Loucy (cell line): ENCODE measurements at regions not wholly inside any gene's neighbourhood (a gene's known extent, or its start where the extent isn't known, plus 50 kb on each side); places are given as distances from the start of the nearest gene placed in this dataset.

ENCODE experiments used
- H2AFZ ChIP-seq: fragments of 200-600 bp; sonication (generic); 2 replicates; pipeline ENCODE4 v1.6.0; 2016; ENCODE audit warnings: antibody characterized with exemption, mild to moderate bottlenecking, low read length, moderate library complexity
- H3F3A ChIP-seq: fragments of 200-600 bp; 2 replicates; pipeline ENCODE4 v1.6.0; 2016; ENCODE audit warnings: antibody characterized with exemption, low read depth, mild to moderate bottlenecking
- H3K27me3 ChIP-seq: fragments of 200-600 bp; sonication (generic); 2 replicates; pipeline ENCODE4 v1.6.1; 2014; ENCODE audit warnings: low read length, mild to moderate bottlenecking; ENCODE audit not compliant: insufficient read depth, poor library complexity, severe bottlenecking
- H3K36me3 ChIP-seq: fragments of 200-600 bp; sonication (generic); 2 replicates; pipeline ENCODE4 v1.6.1; 2016; ENCODE audit warnings: low read length; ENCODE audit not compliant: insufficient read depth
- H3K4me1 ChIP-seq: fragments of 200-600 bp; sonication (generic); 2 replicates; pipeline ENCODE4 v1.5.1; 2014; ENCODE audit warnings: low read length, mild to moderate bottlenecking; ENCODE audit not compliant: insufficient read depth, poor library complexity, severe bottlenecking
- H3K4me2 ChIP-seq: fragments of 200-600 bp; sonication (generic); 2 replicates; pipeline ENCODE4 v1.6.0; 2014; ENCODE audit warnings: antibody characterized with exemption, low read length, low read depth, mild to moderate bottlenecking; ENCODE audit not compliant: poor library complexity, severe bottlenecking
- H3K4me3 ChIP-seq: fragments of 200-600 bp; sonication (generic); 2 replicates; pipeline ENCODE4 v1.5.1; 2014; ENCODE audit warnings: low read length, mild to moderate bottlenecking, mixed read lengths; ENCODE audit not compliant: poor library complexity, severe bottlenecking
- H3K79me2 ChIP-seq: fragments of 200-600 bp; sonication (generic); 2 replicates; pipeline ENCODE4 v1.6.1; 2014; ENCODE audit warnings: low read length; ENCODE audit not compliant: insufficient read depth
- H3K9ac ChIP-seq: fragments of 200-600 bp; sonication (generic); 2 replicates; pipeline ENCODE4 v1.6.0; 2014; ENCODE audit warnings: mild to moderate bottlenecking, low read depth, low read length, moderate library complexity; ENCODE audit not compliant: poor library complexity, severe bottlenecking
- H3K9me2 ChIP-seq: fragments of 200-600 bp; sonication (generic); replicated peaks from 2 replicates; pipeline ENCODE4 v1.6.1; 2016; ENCODE audit warnings: low read depth, low read length, mixed read lengths
- H3K9me3 ChIP-seq: fragments of 200-600 bp; sonication (generic); 2 replicates; pipeline ENCODE4 v1.6.1; 2014; ENCODE audit warnings: mild to moderate bottlenecking, antibody characterized with exemption, low read length, low read depth; ENCODE audit not compliant: insufficient read depth
- H4K20me1 ChIP-seq: fragments of 200-600 bp; sonication (generic); 2 replicates; pipeline ENCODE4 v1.6.0; 2014; ENCODE audit warnings: antibody characterized with exemption, low read length, mild to moderate bottlenecking; ENCODE audit not compliant: insufficient read depth, poor library complexity, severe bottlenecking
- CTCF ChIP-seq: fragments of 200-600 bp; sonication (generic); conservative IDR thresholded peaks from 2 replicates; pipeline ENCODE4 v1.5.1; 2014; ENCODE audit warnings: mild to moderate bottlenecking, antibody characterized with exemption, low read length
- EZH2phosphoT487 ChIP-seq: fragments of 200-600 bp; IDR thresholded peaks from 2 replicates; pipeline ENCODE4 v1.6.1; 2018; ENCODE audit warnings: antibody characterized with exemption, mild to moderate bottlenecking, moderate library complexity, borderline replicate concordance

- H3K4me1 ChIP-seq, result no peaks in the 10 kb centered on the region
- H3K9me2 ChIP-seq, result no peaks in the 10 kb centered on the region
- no peaks in the 10 kb centered on the region for H3K36me3 ChIP-seq
- no peak overlapping the region for H3K4me2 ChIP-seq
- TF ChIP-seq EZH2phosphoT487, result no peak
- no peak for TF ChIP-seq CTCF
- no peaks in the 10 kb centered on the region for H4K20me1 ChIP-seq
- H3K9me3 ChIP-seq, result no peaks in the 10 kb centered on the region
- H3K9ac ChIP-seq, result no peak overlapping the region
- no peak overlapping the region for H3K4me3 ChIP-seq
- no peaks in the 10 kb centered on the region for H3K79me2 ChIP-seq
- H3K27me3 ChIP-seq, result no peaks in the 10 kb centered on the region
- H2AFZ ChIP-seq, result no peak overlapping the region
- no peaks in the 10 kb centered on the region for H3F3A ChIP-seq
Measured at GRCh38 chr15:62431008-62431797, 266.1 kb upstream of the C2CD4B start.

GRCh38 chr15:62431817-62432216 is 266.7 kb upstream of the C2CD4B start:
- Histone ChIP-seq H4K20me1 (no peaks in the 10 kb centered on the region), H3K79me2 (no peaks in the 10 kb centered on the region), H3F3A (no peaks in the 10 kb centered on the region), H3K9me3 (no peaks in the 10 kb centered on the region), H3K9me2 (no peaks in the 10 kb centered on the region), H3K4me3 (no peak overlapping the region), H3K9ac (no peak overlapping the region), H3K27me3 (no peaks in the 10 kb centered on the region), H3K36me3 (no peaks in the 10 kb centered on the region), H3K4me1 (no peaks in the 10 kb centered on the region), H3K4me2 (no peak overlapping the region), H2AFZ (no peak overlapping the region)
- TF ChIP-seq EZH2phosphoT487 (no peak), CTCF (no peak)

GRCh38 chr15:62432702-62433398 is 267.8 kb upstream of the C2CD4B start:
- no peak for TF ChIP-seq CTCF
- TF ChIP-seq EZH2phosphoT487, result no peak

More at GRCh38 chr15:62432702-62433398, 267.8 kb upstream of the C2CD4B start:
- H3K4me1 ChIP-seq, result no peaks in the 10 kb centered on the region
- H3K79me2 ChIP-seq, result no peaks in the 10 kb centered on the region
- no peak overlapping the region for H3K4me2 ChIP-seq
- no peaks in the 10 kb centered on the region for H3K9me3 ChIP-seq
- no peak overlapping the region for H3K9ac ChIP-seq
- H3K27me3 ChIP-seq, result no peaks in the 10 kb centered on the region
- no peaks in the 10 kb centered on the region for H3K36me3 ChIP-seq
- no peak overlapping the region for H2AFZ ChIP-seq
- no peak overlapping the region for H3K4me3 ChIP-seq
- H4K20me1 ChIP-seq, result no peaks in the 10 kb centered on the region
- no peaks in the 10 kb centered on the region for H3F3A ChIP-seq
- no peaks in the 10 kb centered on the region for H3K9me2 ChIP-seq
